Activated CD8-positive, alpha-beta memory T cell treated with anti-CD3 and anti-CD28 coated beads, Interleukin-2, amount 10 ng/mL, durations not matched to agents 7 days and 5 days (primary cell): ENCODE measurements at regions not wholly inside any gene's neighbourhood (a gene's known extent, or its start where the extent isn't known, plus 50 kb on each side); places are given as distances from the start of the nearest gene placed in this dataset.

ENCODE experiments used
- ATAC-seq: fragments of 150-1000 bp; cut with Tn5 transposase; one replicate; pipeline ENCODE4 v1.10.0; 2021; ENCODE audit warnings: moderate library complexity
- CTCF ChIA-PET: fragments of 350-600 bp; sonication (Branson Sonifier 250); formaldehyde crosslinking; loops from one replicate; lab custom pipeline; 2021; ENCODE audit warnings: antibody characterized with exemption; lab: Charles Lee
- DNase-seq: peaks from one replicate; pipeline ENCODE4 v3.0.0-alpha.2; 2020
- H3K27ac Mint-ChIP-seq: one replicate; pipeline ENCODE4 v1.8.0; 2021; ENCODE audit warnings: mild to moderate bottlenecking, mixed read lengths
- H3K27me3 Mint-ChIP-seq: one replicate; pipeline ENCODE4 v1.8.0; 2021; ENCODE audit warnings: mixed read lengths
- H3K36me3 Mint-ChIP-seq: one replicate; pipeline ENCODE4 v1.8.0; 2021; ENCODE audit warnings: mild to moderate bottlenecking, mixed read lengths
- H3K4me1 Mint-ChIP-seq: one replicate; pipeline ENCODE4 v1.8.0; 2021; ENCODE audit warnings: mixed read lengths
- H3K4me3 Mint-ChIP-seq: one replicate; pipeline ENCODE4 v1.8.0; 2021; ENCODE audit warnings: mild to moderate bottlenecking, moderate library complexity, mixed read lengths
- H3K9me3 Mint-ChIP-seq: one replicate; pipeline ENCODE4 v1.8.0; 2022; ENCODE audit warnings: low read depth, mixed read lengths

DNA sequence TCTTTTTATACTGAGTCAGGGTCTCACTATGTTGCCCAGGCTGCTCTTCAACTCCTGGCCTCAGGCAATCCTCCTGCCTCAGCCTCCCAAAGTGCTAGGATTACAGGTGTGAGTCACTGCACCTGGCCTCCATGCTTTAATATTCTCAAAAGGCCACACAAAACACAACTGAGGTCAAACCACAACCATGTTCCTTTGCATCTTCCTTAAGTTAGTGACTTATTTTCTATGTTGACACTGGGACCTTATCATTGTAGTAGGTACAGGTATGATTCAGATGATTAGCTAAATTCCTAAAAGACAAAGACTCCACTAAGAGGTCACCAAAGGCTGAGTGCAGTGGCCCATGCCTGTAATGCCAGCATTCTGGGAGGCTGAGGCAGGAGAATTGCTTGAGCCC lies 131.9 kb upstream of the ATP1B1 start:
- Mint-ChIP-seq H3K27me3 (no peaks in the 10 kb centered on the region), H3K4me3 (no peak overlapping the region), H3K27ac (no peak overlapping the region), H3K4me1 (no peaks in the 10 kb centered on the region), H3K36me3 (no peaks in the 10 kb centered on the region), H3K9me3 (peaks cover 4% of the 10 kb centered on the region)
- CTCF ChIA-PET, result no interaction called here
- DNase-seq (no peak), ATAC-seq (no peak)

DNA sequence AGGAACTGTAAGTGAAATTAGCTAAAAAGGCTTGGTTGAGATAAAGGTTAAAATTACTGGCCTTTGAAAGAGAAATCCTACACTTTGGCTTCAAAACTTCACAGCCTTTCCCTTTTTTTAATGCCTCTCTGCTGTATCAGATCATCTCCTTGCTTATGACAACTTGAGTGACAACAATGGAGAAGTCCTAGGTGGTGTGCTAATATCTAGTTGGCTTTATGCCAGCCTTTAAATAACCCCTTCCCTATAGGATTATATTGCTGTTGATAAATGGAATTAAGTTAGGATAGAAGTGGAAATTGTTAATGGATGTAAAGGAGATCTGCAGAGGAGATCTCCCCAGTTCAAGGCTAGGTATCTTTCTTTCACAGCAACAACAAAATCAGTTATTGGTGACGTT lies 130.2 kb upstream of the ATP1B1 start:
- no peak overlapping the region for H3K4me3 Mint-ChIP-seq
- peaks cover 4% of the 10 kb centered on the region for H3K9me3 Mint-ChIP-seq
- no peaks in the 10 kb centered on the region for H3K27me3 Mint-ChIP-seq
- ATAC-seq, result no peak
- no peaks in the 10 kb centered on the region for H3K4me1 Mint-ChIP-seq
- DNase-seq, result no peak
- CTCF ChIA-PET, result no interaction called here
- H3K27ac Mint-ChIP-seq, result no peak overlapping the region
- H3K36me3 Mint-ChIP-seq, result peaks cover 2% of the 10 kb centered on the region

DNA sequence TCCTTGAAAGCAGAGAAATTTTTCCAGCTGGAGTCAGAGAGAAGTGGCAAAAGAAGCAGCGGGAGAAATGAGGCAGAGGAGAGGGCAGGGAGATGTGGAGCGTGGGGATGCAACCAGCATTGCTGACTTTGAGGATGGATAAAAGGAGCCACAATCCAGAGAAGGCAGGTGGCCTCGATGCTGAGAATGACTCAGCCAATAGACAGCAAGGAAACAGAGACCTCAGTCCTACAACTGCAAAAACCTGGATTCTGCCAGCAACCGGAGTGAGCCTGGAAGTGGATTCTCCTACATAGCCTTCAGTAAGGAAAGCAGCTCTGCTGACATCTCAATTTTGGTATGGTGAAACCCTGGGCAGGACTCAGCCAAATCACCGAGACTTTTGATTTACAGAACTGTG lies 128.9 kb upstream of the ATP1B1 start:
- no peak overlapping the region for H3K27ac Mint-ChIP-seq
- H3K4me3 Mint-ChIP-seq, result no peak overlapping the region
- CTCF ChIA-PET, result no interaction called here
- H3K9me3 Mint-ChIP-seq, result peaks cover 4% of the 10 kb centered on the region
- H3K27me3 Mint-ChIP-seq, result no peaks in the 10 kb centered on the region
- DNase-seq, result no peak
- peaks cover 2% of the 10 kb centered on the region for H3K36me3 Mint-ChIP-seq
- ATAC-seq, result no peak
- H3K4me1 Mint-ChIP-seq, result no peaks in the 10 kb centered on the region

DNA sequence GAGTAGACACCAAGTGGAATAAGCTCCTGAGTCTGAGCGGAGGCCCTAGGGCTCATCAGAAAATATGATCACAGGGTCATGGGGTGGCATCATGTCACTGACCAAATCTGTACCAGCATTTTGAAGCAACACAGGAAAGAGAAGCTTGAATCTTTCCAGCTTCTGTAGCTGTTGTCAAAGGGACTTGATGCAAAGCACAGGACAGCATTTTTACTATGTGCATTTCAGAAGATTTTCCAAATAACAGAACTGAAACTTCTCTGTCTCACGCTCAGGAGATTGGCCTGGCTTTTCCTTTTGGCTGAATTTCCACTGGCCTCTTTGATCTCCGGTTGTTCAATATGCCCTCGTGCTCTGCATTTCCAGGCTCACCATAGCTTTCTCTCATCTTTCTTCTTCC lies 127.2 kb upstream of the ATP1B1 start:
- Mint-ChIP-seq H3K4me1 (no peaks in the 10 kb centered on the region), H3K36me3 (peaks cover 2% of the 10 kb centered on the region), H3K27me3 (no peaks in the 10 kb centered on the region), H3K4me3 (no peak overlapping the region), H3K9me3 (peaks cover 4% of the 10 kb centered on the region), H3K27ac (no peak overlapping the region)
- ATAC-seq (no peak), DNase-seq (no peak)
- CTCF ChIA-PET, result no interaction called here

DNA sequence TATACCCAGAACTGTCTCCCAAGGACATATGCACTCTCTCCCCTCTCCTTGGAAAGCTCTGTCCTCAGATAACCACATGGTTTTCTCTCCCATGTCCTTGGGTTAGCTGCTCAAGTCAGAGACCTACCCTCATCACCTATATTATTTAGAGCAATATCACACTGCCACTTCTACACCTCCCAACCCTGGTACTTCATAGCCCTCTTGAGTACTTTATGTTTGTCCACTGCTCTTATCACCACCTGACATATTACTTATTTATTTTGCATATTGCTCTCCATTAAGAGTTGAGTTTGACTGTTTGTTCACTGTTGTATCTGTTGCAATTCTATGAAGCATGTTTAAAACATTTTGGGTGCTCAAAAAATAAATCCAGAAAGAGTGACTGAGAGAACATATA lies 126.3 kb upstream of the ATP1B1 start:
- DNase-seq (no peak), ATAC-seq (no peak)
- Mint-ChIP-seq H3K4me3 (no peak overlapping the region), H3K27me3 (no peaks in the 10 kb centered on the region), H3K36me3 (peaks cover 2% of the 10 kb centered on the region), H3K27ac (no peak overlapping the region), H3K4me1 (no peaks in the 10 kb centered on the region), H3K9me3 (peaks cover 4% of the 10 kb centered on the region)
- CTCF ChIA-PET, result no interaction called here

DNA sequence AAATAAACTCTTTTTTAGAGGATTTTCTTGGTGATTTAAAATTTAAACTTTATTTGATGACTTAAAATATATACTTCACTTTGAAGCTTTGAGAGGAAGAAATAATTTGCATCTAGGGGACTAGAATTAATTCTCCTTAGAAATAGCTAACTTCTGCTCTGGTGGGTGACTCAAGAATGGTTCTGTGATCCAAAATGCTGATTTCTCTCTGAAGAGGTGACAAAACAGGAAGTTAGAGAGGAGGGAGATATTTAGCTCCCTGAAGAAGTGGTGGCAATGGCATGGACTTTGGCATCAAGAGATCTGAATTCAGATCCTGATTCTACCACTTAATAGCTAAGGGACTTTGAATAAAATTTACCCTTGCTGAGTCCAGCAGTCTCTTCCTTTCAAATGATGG lies 125.8 kb upstream of the ATP1B1 start:
- DNase-seq (no peak), ATAC-seq (no peak)
- Mint-ChIP-seq H3K27me3 (no peaks in the 10 kb centered on the region), H3K27ac (no peak overlapping the region), H3K4me1 (no peaks in the 10 kb centered on the region), H3K9me3 (peaks cover 4% of the 10 kb centered on the region), H3K4me3 (no peak overlapping the region), H3K36me3 (peaks cover 2% of the 10 kb centered on the region)
- CTCF ChIA-PET, result interaction anchor here (1.0 kb wide), 1 partner anchor 62 kb away, joined by 3 read pairs; no protein-coding TSS in a partner anchor

DNA sequence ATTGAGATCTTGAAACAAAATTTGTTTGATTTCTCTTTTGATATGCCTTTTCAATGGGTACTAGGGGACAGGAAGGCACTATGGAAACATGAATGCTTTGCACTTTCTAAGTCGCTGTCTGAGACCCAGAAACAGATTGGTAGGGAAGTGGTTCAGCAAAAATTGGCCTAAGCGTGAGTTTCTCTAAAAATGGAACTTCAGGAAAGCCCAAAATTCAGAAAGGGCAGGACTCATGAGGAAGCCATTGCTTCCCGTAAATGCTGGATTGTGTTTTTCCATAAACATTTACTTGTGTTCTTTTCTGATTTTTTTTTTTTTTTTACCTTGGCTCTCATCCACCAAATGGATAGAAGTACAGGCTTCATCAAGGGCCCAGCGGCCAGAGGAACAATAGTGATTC lies 123.7 kb upstream of the ATP1B1 start:
- Mint-ChIP-seq H3K36me3 (peaks cover 2% of the 10 kb centered on the region), H3K9me3 (peaks cover 4% of the 10 kb centered on the region), H3K27me3 (no peaks in the 10 kb centered on the region), H3K4me1 (no peaks in the 10 kb centered on the region), H3K4me3 (no peak overlapping the region), H3K27ac (no peak overlapping the region)
- DNase-seq (no peak), ATAC-seq (no peak)
- CTCF ChIA-PET, result no interaction called here

DNA sequence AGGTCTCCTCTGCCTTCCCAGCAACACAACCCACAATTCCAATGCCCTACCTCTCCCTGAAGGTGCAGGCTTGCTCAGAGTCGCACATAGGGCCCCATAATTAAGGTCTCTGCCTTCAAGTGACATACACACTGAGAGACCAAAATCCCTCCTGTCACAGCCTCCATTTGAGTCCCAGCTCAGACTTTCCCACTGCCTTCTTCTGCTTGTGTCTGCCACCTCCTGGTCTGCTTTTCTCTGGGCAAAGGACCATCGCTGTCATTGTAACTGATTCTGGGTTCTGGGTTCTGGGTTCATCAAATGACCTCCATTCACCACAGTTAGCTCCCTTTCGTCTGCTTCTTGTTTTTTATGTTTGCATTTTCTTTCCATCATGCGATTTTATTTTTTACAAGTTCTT lies 119.2 kb upstream of the ATP1B1 start:
- DNase-seq (no peak), ATAC-seq (no peak)
- H3K4me1 Mint-ChIP-seq, result peaks cover 8% of the 10 kb centered on the region
- no peaks in the 10 kb centered on the region for H3K36me3 Mint-ChIP-seq
- CTCF ChIA-PET, result no interaction called here
- no peak overlapping the region for H3K27ac Mint-ChIP-seq
- H3K27me3 Mint-ChIP-seq, result no peaks in the 10 kb centered on the region
- no peak overlapping the region for H3K4me3 Mint-ChIP-seq
- H3K9me3 Mint-ChIP-seq, result no peaks in the 10 kb centered on the region

DNA sequence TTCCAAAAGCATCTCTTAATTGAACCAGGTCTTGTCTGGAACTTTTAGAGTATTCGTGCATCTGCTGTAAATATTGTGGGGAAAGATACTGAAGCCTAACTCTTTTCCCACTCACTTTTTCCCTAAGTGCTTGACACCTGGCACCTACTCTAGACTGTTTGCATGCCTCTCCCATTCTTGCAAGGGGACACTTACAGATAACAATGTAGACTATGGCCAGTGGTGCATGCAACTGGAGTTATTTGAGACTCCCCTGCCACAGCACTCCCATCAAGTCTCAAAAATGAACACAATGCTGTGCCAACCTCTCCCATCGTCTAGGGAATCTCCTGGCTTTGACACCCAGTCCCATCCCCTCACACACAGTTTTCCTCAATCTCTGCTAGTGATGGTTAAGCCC lies 118.6 kb upstream of the ATP1B1 start:
- CTCF ChIA-PET, result no interaction called here
- Mint-ChIP-seq H3K9me3 (no peaks in the 10 kb centered on the region), H3K4me3 (no peak overlapping the region), H3K4me1 (peaks cover 8% of the 10 kb centered on the region), H3K36me3 (no peaks in the 10 kb centered on the region), H3K27me3 (no peaks in the 10 kb centered on the region), H3K27ac (no peak overlapping the region)
- DNase-seq (no peak), ATAC-seq (no peak)

DNA sequence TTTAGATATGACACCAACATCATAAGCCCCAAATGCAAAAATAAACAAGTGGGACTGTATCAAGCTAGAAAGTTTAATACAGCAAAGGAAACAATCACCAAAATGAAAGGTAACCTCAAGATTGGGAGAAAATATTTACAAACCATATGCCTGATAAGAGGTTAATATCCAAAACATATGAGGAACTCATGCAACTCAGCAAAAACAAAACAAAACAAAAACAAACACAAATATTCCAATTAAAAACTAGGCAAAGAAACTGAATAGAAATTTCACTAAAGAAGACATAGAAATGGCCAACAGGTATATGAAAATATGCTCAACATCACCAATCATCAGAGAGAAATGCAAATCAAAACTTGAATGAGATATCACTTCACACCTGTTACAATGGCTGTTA lies 116.5 kb upstream of the ATP1B1 start:
- Mint-ChIP-seq H3K36me3 (peaks cover 2% of the 10 kb centered on the region), H3K4me1 (peaks cover 8% of the 10 kb centered on the region), H3K27me3 (no peaks in the 10 kb centered on the region), H3K27ac (no peak overlapping the region), H3K9me3 (no peaks in the 10 kb centered on the region), H3K4me3 (no peak overlapping the region)
- no peak for DNase-seq
- CTCF ChIA-PET, result interaction anchor here (1.2 kb wide), 1 partner anchor 81 kb away, joined by 3 read pairs; no protein-coding TSS in a partner anchor
- no peak for ATAC-seq

DNA sequence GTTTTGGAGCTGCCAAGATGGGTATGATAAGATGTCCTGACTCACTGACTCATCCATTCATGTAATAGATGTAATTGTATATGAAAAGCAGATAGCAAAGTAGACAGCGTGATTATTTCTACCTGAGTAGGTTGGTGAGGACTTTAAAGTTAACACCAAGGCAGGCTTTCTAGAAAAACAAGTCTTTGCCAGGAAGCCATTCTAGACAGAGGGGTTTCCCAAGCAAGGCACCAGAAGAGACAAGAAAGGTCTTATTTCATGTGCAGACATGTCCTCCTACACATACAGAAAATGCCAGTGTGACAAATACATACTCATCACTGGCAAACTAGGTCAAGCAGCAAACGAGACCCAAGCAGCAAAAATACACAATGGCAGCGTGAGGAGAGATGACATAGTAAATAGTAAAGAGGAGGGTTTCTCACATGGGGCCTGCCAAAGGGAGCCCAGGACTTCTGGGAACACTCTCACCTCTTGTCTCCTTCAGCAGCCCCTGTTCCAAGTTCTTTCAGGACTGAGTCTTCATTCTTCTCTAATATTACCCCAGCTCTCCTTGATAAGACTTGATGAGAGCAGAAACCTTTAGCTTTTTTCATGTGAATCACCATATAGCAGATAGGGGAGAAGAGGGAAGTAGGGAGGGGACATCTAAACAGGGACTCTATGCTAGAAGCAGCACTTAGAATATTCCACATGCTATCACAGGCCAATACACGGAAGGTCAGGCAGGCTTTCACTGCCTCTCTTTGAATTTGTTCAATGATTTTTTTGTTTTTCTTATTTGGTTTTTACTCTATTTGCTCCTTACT lies 114.6 kb upstream of the ATP1B1 start:
- Mint-ChIP-seq H3K4me1 (peaks cover 8% of the 10 kb centered on the region), H3K4me3 (no peak overlapping the region), H3K27ac (no peak overlapping the region), H3K27me3 (no peaks in the 10 kb centered on the region), H3K9me3 (no peaks in the 10 kb centered on the region), H3K36me3 (peaks cover 2% of the 10 kb centered on the region)
- CTCF ChIA-PET, result no interaction called here
- ATAC-seq, result no peak
- no peak for DNase-seq

DNA sequence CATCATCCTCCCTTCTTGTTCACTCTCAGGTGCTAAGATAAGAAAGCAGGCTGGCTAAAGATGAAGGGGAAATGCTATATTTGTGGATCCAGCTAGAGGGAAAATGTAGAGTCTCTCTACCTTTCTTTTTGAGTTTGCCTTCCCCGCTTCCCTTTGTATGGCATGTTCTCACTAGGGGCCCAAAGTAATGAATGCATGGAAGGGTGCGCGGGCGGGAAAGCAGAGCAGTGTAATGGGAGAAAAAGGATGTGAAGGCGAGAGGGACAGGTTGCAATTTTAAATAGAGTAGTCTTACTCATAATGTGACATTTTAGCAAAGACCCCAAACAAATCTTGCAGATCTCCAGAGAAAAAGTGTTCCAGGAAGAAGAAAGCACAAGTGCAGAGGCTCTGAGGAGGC lies 105.1 kb upstream of the ATP1B1 start:
- H3K27ac Mint-ChIP-seq, result no peak overlapping the region
- H3K27me3 Mint-ChIP-seq, result peaks cover 8% of the 10 kb centered on the region
- H3K4me3 Mint-ChIP-seq, result no peak overlapping the region
- CTCF ChIA-PET, result no interaction called here
- peaks cover 4% of the 10 kb centered on the region for H3K9me3 Mint-ChIP-seq
- peaks cover 1% of the 10 kb centered on the region for H3K4me1 Mint-ChIP-seq
- H3K36me3 Mint-ChIP-seq, result no peaks in the 10 kb centered on the region
- no peak for ATAC-seq
- no peak for DNase-seq

DNA sequence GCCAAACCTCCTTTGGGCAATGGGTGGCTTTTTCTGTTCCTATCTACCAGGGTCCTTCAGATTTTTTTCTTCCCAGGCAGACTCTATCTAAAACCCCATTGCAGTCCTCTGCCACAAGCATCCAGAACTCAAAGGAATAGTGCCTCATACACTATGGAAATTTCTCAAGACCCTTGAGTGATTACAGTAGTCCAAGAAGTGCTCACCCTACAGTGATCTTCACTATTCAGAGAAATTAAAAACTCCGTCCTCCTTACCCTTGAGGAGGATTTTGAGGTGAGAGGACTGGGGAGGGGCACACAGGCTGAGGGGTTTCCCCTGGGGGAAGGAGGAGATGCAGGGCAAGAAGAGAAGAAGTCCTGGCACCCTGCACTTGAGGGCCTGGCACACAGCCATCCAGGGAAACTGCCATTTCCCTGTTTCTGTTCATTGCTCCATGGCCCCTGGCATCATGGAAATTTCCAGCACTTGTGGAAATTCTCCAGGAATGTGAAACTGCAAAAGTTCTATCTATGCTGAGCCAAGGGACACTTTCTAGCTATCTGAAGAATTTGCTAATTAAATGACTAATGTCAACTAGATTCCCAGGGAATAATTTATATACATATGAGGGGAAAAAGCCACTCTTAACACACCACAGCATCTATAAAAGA lies 102.5 kb upstream of the ATP1B1 start:
- ATAC-seq (no peak), DNase-seq (no peak)
- Mint-ChIP-seq H3K36me3 (no peaks in the 10 kb centered on the region), H3K9me3 (peaks cover 2% of the 10 kb centered on the region), H3K27me3 (peaks cover 11% of the 10 kb centered on the region), H3K27ac (no peak overlapping the region), H3K4me3 (no peak overlapping the region), H3K4me1 (no peaks in the 10 kb centered on the region)
- CTCF ChIA-PET, result no interaction called here

DNA sequence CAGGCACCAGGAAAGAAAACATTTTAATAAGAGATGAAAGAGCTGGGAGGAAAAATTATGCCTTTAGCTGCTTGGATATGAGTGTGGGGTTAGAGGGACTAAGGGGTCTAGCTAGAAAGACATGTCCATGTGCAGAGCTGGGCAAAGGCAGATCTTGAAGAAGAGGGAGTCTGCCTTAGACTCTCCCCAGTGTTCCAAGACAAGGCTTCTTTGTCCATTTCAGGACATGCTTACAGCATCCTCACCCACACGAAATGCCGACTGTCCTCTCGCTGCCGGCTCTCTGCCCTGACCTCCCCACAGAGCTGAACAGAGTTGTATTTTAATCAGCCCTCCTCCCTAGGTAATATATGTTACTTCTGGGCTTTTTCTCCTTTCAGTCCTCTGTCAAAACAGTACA lies 100.7 kb upstream of the ATP1B1 start:
- DNase-seq (no peak), ATAC-seq (no peak)

More for the DNA sequence above, 100.7 kb upstream of the ATP1B1 start:
- H3K27me3 Mint-ChIP-seq, result peaks cover 11% of the 10 kb centered on the region
- no peak overlapping the region for H3K27ac Mint-ChIP-seq
- CTCF ChIA-PET, result no interaction called here
- H3K4me1 Mint-ChIP-seq, result no peaks in the 10 kb centered on the region
- no peaks in the 10 kb centered on the region for H3K9me3 Mint-ChIP-seq
- no peaks in the 10 kb centered on the region for H3K36me3 Mint-ChIP-seq
- no peak overlapping the region for H3K4me3 Mint-ChIP-seq
